Neural progenitor cell (in vitro differentiated cells): ENCODE measurements at regions not wholly inside any gene's neighbourhood (a gene's known extent, or its start where the extent isn't known, plus 50 kb on each side); places are given as distances from the start of the nearest gene placed in this dataset.

Experiments
- EZH2 ChIP-seq: fragments of 200-600 bp; sonication (generic); IDR thresholded peaks from 2 replicates; pipeline ENCODE4 v1.6.1; 2017; ENCODE audit warnings: antibody characterized with exemption, mild to moderate bottlenecking, moderate library complexity
- EZH2phosphoT487 ChIP-seq: fragments of 200-600 bp; sonication (generic); IDR thresholded peaks from 2 replicates; pipeline ENCODE4 v1.6.1; 2017; ENCODE audit warnings: antibody characterized with exemption
- TF ChIP-seq, protein P1 (sequence below): fragments of 200-600 bp; sonication (generic); IDR thresholded peaks from 2 replicates; pipeline ENCODE4 v1.5.1; 2017; ENCODE audit warnings: antibody characterized with exemption, mild to moderate bottlenecking

DNA sequence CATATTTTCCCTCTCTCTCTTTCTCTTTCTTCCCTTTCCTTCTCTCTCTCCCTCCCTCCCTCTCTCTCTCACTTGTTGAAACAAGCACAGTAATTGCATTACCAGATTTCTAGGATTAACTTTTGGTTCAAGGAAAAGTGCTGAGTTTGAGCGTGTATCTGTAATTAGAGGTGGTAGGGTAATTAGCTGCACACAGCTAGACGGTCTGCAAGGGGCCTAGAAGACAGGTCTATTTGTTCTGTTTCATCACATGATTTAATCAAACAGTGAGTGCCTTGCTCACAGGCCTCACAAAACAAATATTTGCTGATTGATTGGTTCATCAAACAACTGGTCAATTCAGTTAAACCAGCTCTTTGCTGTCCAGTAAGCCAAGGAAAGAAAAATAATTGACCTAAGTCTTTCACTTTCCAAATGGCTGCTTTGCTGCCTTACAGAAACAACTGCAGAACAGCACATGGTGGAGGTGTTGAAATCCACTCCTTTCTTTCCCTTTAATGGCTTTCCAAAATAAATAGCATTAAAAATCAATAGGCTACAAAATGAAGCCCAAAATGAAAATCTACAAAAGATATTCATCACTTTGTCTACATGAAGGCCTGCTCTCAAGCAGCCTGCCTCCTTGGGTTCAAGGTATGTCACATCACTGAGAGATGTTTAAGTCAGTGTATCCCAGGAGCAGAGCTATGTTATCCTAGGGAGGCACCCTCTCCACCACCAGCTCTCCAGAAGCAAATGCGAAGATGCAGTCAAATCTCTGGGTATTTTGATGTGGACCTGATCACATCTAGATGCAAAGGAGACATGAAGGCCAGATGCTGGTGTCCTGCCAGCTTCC lies 264.4 kb upstream of the SIX2 start:
- TF ChIP-seq, protein P1, sequence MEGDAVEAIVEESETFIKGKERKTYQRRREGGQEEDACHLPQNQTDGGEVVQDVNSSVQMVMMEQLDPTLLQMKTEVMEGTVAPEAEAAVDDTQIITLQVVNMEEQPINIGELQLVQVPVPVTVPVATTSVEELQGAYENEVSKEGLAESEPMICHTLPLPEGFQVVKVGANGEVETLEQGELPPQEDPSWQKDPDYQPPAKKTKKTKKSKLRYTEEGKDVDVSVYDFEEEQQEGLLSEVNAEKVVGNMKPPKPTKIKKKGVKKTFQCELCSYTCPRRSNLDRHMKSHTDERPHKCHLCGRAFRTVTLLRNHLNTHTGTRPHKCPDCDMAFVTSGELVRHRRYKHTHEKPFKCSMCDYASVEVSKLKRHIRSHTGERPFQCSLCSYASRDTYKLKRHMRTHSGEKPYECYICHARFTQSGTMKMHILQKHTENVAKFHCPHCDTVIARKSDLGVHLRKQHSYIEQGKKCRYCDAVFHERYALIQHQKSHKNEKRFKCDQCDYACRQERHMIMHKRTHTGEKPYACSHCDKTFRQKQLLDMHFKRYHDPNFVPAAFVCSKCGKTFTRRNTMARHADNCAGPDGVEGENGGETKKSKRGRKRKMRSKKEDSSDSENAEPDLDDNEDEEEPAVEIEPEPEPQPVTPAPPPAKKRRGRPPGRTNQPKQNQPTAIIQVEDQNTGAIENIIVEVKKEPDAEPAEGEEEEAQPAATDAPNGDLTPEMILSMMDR = no peak
- TF ChIP-seq EZH2 = no peak
- no peak for TF ChIP-seq EZH2phosphoT487
